Ovary (tissue), 3 donors: ENCODE measurements at regions not wholly inside any gene's neighbourhood (a gene's known extent, or its start where the extent isn't known, plus 50 kb on each side); places are given as distances from the start of the nearest gene placed in this dataset.

ENCODE experiments used
- CTCF ChIP-seq, 3 donors: fragments of 450-650 bp in 2 of 3; fragments of 200-600 bp in 1 of 3; IDR thresholded peaks; one replicate each; pipeline versions ENCODE4 v1.5.1 to v1.8.0; 2016 to 2022; ENCODE audit warnings: antibody characterized with exemption in 3 of 3, mild to moderate bottlenecking in 1 of 3
- EP300 ChIP-seq: sonication (generic); formaldehyde crosslinking; IDR thresholded peaks from one replicate; pipeline ENCODE4 v1.6.1; 2017; ENCODE audit warnings: antibody characterized with exemption
- POLR2A ChIP-seq: fragments of 450-650 bp; IDR thresholded peaks from one replicate; pipeline ENCODE4 v1.6.1; 2017; ENCODE audit warnings: antibody characterized with exemption, mild to moderate bottlenecking, moderate library complexity
- donor health status: DM: no; HTN: no; CAD: no.

- TF ChIP-seq CTCF (IDR thresholded peaks at IDR 0.05) (no peak), EP300 (no peak), POLR2A (no peak)
Measured at GRCh38 chr13:29679396-29680053, 84.0 kb upstream of the SLC7A1 start.
